DND-41 (cell line): ENCODE measurements at regions not wholly inside any gene's neighbourhood (a gene's known extent, or its start where the extent isn't known, plus 50 kb on each side); places are given as distances from the start of the nearest gene placed in this dataset.
"Not testable (repeated sequence)": the region's sequence is repeated elsewhere in the genome, so short reads cannot be mapped to it uniquely, and the experiment has no call there.

Source experiments
- ATAC-seq: fragments of 200-7000 bp; cut with Tn5 transposase; 3 replicates; pipeline ENCODE4 v1.9.1; 2021; ENCODE audit warnings: low read depth; ENCODE audit not compliant: insufficient read depth
- DNase-seq: peaks from one replicate; pipeline ENCODE4 v3.0.0-alpha.2; 2020
- H2AFZ ChIP-seq: 2 replicates; pipeline ENCODE4 v1.6.0; 2012; ENCODE audit warnings: low read depth, low read length
- H3K27ac ChIP-seq: 2 replicates; pipeline ENCODE4 v1.5.1; 2012; ENCODE audit warnings: low read length, inconsistent platforms
- H3K27me3 ChIP-seq: fragments of 200-600 bp; sonication (generic); 2 replicates; pipeline ENCODE4 v1.6.0; 2012; ENCODE audit warnings: low read length, mild to moderate bottlenecking, inconsistent platforms; ENCODE audit not compliant: insufficient read depth, poor library complexity
- H3K36me3 ChIP-seq: 2 replicates; pipeline ENCODE4 v1.5.1; 2012; ENCODE audit warnings: low read length, inconsistent platforms; ENCODE audit not compliant: insufficient read depth
- H3K4me1 ChIP-seq: 2 replicates; pipeline ENCODE4 v1.5.1; 2012; ENCODE audit warnings: mild to moderate bottlenecking, low read length; ENCODE audit not compliant: insufficient read depth
- H3K4me2 ChIP-seq: 2 replicates; pipeline ENCODE4 v1.6.0; 2012; ENCODE audit warnings: mild to moderate bottlenecking, moderate library complexity, low read length, inconsistent platforms; ENCODE audit not compliant: insufficient read depth
- H3K4me3 ChIP-seq, 2 experiments: fragments of 200-600 bp in 1 of 2; shearing (Covaris generic) in 1 of 2; 2 replicates each; pipeline ENCODE4 v1.5.1; 2012 to 2016; ENCODE audit warnings: inconsistent platforms in 2 of 2, low read length in 2 of 2, mild to moderate bottlenecking in 2 of 2, low read depth in 1 of 2, moderate library complexity in 1 of 2
- H3K79me2 ChIP-seq: 2 replicates; pipeline ENCODE4 v1.6.0; 2012; ENCODE audit warnings: low read length, inconsistent platforms; ENCODE audit not compliant: insufficient read depth
- H3K9ac ChIP-seq: 2 replicates; pipeline ENCODE4 v1.6.0; 2012; ENCODE audit warnings: low read depth, mild to moderate bottlenecking, inconsistent platforms, low read length, moderate library complexity
- H3K9me3 ChIP-seq: 2 replicates; pipeline ENCODE4 v1.5.1; 2012; ENCODE audit warnings: low read length, moderate library complexity, mild to moderate bottlenecking, inconsistent platforms; ENCODE audit not compliant: insufficient read depth, severe bottlenecking
- H4K20me1 ChIP-seq: 2 replicates; pipeline ENCODE4 v1.6.0; 2012; ENCODE audit warnings: low read length; ENCODE audit not compliant: insufficient read depth
- CTCF ChIP-seq: IDR thresholded peaks from 2 replicates; pipeline ENCODE4 v1.5.1; 2012; ENCODE audit warnings: borderline replicate concordance, low read length, moderate library complexity, mild to moderate bottlenecking; ENCODE audit not compliant: poor library complexity, severe bottlenecking; ENCODE audit errors: extremely low read depth
- EZH2 ChIP-seq: IDR thresholded peaks from 3 replicates; pipeline ENCODE4 v1.6.1; 2012; ENCODE audit warnings: borderline replicate concordance, low read depth, mild to moderate bottlenecking, moderate library complexity, low read length, inconsistent platforms; ENCODE audit not compliant: severe bottlenecking

GRCh38 chr19:30807278-30807677, 435.1 kb downstream of the ZNF536 start:
- Histone ChIP-seq H3K27ac (no peak overlapping the region), H3K4me1 (no peaks in the 10 kb centered on the region), H3K4me3 (no peak overlapping the region), H3K9ac (no peak overlapping the region), H3K36me3 (no peaks in the 10 kb centered on the region), H2AFZ (no peak overlapping the region), H3K9me3 (no peaks in the 10 kb centered on the region), H4K20me1 (no peaks in the 10 kb centered on the region), H3K27me3 (peaks cover 2% of the 10 kb centered on the region), H3K4me2 (no peak overlapping the region), H3K79me2 (no peaks in the 10 kb centered on the region)
- no peak for TF ChIP-seq CTCF
- no peak for TF ChIP-seq EZH2
- ATAC-seq (no peak), DNase-seq (no peak)

GRCh38 chr19:30806311-30806710, 434.1 kb downstream of the ZNF536 start:
- H3K4me3 ChIP-seq = no peak overlapping the region
- H3K9me3 ChIP-seq = no peaks in the 10 kb centered on the region
- no peak overlapping the region for H3K9ac ChIP-seq
- H3K27ac ChIP-seq = no peak overlapping the region
- H3K4me1 ChIP-seq = no peaks in the 10 kb centered on the region
- H3K79me2 ChIP-seq = no peaks in the 10 kb centered on the region
- no peak for DNase-seq
- H2AFZ ChIP-seq = no peak overlapping the region
- no peak for ATAC-seq
- no peak for TF ChIP-seq EZH2
- no peak for TF ChIP-seq CTCF
- H3K36me3 ChIP-seq = no peaks in the 10 kb centered on the region
- no peaks in the 10 kb centered on the region for H4K20me1 ChIP-seq
- H3K4me2 ChIP-seq = no peak overlapping the region
- peaks cover 2% of the 10 kb centered on the region for H3K27me3 ChIP-seq

- no peaks in the 10 kb centered on the region for H3K79me2 ChIP-seq
- H3K9me3 ChIP-seq = no peaks in the 10 kb centered on the region
- no peak overlapping the region for H3K9ac ChIP-seq
- H3K4me1 ChIP-seq = no peaks in the 10 kb centered on the region
- H3K4me3 ChIP-seq = no peak overlapping the region
- H2AFZ ChIP-seq = no peak overlapping the region
- no peak overlapping the region for H3K4me2 ChIP-seq
- H3K36me3 ChIP-seq = no peaks in the 10 kb centered on the region
- peaks cover 2% of the 10 kb centered on the region for H3K27me3 ChIP-seq
- no peak overlapping the region for H3K27ac ChIP-seq
- no peaks in the 10 kb centered on the region for H4K20me1 ChIP-seq
- ATAC-seq (no peak), DNase-seq (no peak)
- TF ChIP-seq EZH2 (no peak), CTCF (no peak)
These were observed 432.6 kb downstream of the ZNF536 start for GRCh38 chr19:30804751-30805150.

GRCh38 chr19:30804333-30804732, 432.1 kb downstream of the ZNF536 start:
- not testable (repeated sequence) for H3K79me2 ChIP-seq, H2AFZ ChIP-seq, H3K27ac ChIP-seq, H4K20me1 ChIP-seq, H3K27me3 ChIP-seq, H3K9ac ChIP-seq, H3K4me2 ChIP-seq, H3K4me1 ChIP-seq, H3K9me3 ChIP-seq, H3K4me3 ChIP-seq, DNase-seq, H3K36me3 ChIP-seq, ATAC-seq
